ENCODE measurements at regions not wholly inside any gene's neighbourhood (a gene's known extent, or its start where the extent isn't known, plus 50 kb on each side); places are given as distances from the start of the nearest gene placed in this dataset.

DNA sequence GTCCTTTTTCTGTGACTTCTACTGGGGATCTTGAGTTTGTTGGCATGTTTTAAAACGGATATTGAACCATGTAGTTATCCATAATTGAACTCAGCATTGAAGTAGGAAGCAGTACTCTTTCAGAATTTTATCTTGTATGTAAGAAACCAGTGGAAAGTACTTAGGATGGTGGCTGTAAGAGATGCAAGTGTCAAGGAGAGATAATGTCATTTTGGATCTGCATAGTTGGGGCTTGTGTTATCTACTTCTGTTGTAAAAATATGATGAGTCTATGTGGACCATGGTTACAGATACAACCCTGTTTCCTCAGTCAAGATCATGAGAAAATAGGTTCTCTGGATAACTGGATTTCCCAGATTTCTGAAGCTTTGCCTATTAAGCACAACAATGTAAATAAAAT is 113.7 kb downstream of the NAB1 start:
- H3K4me3 Mint-ChIP-seq (ENCODE audit: unreplicated experiment), result no peak overlapping the region
- BruUV-seq (replicated peaks), result no TSS peak

DNA sequence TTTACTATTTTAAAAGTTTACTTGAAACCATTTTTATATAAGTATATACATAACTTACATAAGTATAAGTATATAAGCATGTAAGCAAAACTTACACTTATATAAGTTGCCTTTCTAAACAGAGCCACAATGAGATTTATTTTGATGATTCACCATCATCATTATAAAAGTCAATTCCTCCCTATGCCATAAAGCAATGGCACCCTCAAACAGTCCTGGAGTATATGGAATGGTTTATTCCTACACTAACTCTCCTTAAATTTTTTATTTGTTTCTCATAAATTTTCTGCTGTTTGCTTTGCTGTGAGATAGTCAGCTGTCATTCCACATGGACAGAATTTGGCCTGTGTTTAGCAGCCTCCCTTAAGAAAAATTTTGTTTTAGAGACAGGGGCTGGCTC is 114.2 kb downstream of the NAB1 start:
- Mint-ChIP-seq H3K27me3 (ENCODE audit: insufficient read depth, unreplicated experiment) (no peaks in the 10 kb centered on the region), H3K9me3 (ENCODE audit: unreplicated experiment) (no peaks in the 10 kb centered on the region), H3K4me1 (ENCODE audit: low read depth, unreplicated experiment) (peaks cover 9% of the 10 kb centered on the region), H3K4me3 (ENCODE audit: unreplicated experiment) (no peak overlapping the region), H3K36me3 (ENCODE audit: insufficient read depth, unreplicated experiment) (peaks cover 11% of the 10 kb centered on the region), H3K27ac (ENCODE audit: unreplicated experiment) (no peak overlapping the region)
- intact Hi-C loops (cut with micrococcal nuclease; ENCODE audit: unreplicated experiment), result no loop called here
- Histone ChIP-seq H3K9me3 (no peaks in the 10 kb centered on the region), H3K4me3 (ENCODE audit: low read depth, low read length) (no peak overlapping the region), H3K27me3 (replicated peaks; ENCODE audit: control insufficient read depth, insufficient read depth, low read length) (no peaks in the 10 kb centered on the region), H3K36me3 (ENCODE audit: control insufficient read depth, insufficient read depth, low read length) (no peaks in the 10 kb centered on the region), H3K4me1 (no peaks in the 10 kb centered on the region)
- no peak for DNase-seq
- POLR2A ChIA-PET, result no interaction called here
- CTCF ChIA-PET, result no interaction called here
- no TSS peak for BruUV-seq (replicated peaks)
- TF ChIP-seq, protein P1, sequence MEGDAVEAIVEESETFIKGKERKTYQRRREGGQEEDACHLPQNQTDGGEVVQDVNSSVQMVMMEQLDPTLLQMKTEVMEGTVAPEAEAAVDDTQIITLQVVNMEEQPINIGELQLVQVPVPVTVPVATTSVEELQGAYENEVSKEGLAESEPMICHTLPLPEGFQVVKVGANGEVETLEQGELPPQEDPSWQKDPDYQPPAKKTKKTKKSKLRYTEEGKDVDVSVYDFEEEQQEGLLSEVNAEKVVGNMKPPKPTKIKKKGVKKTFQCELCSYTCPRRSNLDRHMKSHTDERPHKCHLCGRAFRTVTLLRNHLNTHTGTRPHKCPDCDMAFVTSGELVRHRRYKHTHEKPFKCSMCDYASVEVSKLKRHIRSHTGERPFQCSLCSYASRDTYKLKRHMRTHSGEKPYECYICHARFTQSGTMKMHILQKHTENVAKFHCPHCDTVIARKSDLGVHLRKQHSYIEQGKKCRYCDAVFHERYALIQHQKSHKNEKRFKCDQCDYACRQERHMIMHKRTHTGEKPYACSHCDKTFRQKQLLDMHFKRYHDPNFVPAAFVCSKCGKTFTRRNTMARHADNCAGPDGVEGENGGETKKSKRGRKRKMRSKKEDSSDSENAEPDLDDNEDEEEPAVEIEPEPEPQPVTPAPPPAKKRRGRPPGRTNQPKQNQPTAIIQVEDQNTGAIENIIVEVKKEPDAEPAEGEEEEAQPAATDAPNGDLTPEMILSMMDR (IDR thresholded peaks at IDR 0.05; ENCODE audit: insufficient read depth in 1 of 2, low read depth in 1 of 2, low read length in 1 of 2, severe bottlenecking in 1 of 2, unreplicated experiment in 1 of 2), result no peak

More for the DNA sequence above, 113.7 kb downstream of the NAB1 start:
- POLR2A ChIA-PET, result no interaction called here
- H3K9me3 Mint-ChIP-seq (ENCODE audit: unreplicated experiment), result no peaks in the 10 kb centered on the region
- no peaks in the 10 kb centered on the region for H3K27me3 ChIP-seq (replicated peaks; ENCODE audit: control insufficient read depth, insufficient read depth, low read length)
- CTCF ChIA-PET, result no interaction called here
- no peak for DNase-seq
- H3K4me1 ChIP-seq, result no peaks in the 10 kb centered on the region
- TF ChIP-seq, protein P1 (IDR thresholded peaks at IDR 0.05; ENCODE audit: insufficient read depth in 1 of 2, low read depth in 1 of 2, low read length in 1 of 2, severe bottlenecking in 1 of 2, unreplicated experiment in 1 of 2), result no peak
- peaks cover 11% of the 10 kb centered on the region for H3K36me3 Mint-ChIP-seq (ENCODE audit: insufficient read depth, unreplicated experiment)
- H3K4me1 Mint-ChIP-seq (ENCODE audit: low read depth, unreplicated experiment), result peaks cover 9% of the 10 kb centered on the region
- no peaks in the 10 kb centered on the region for H3K36me3 ChIP-seq (ENCODE audit: control insufficient read depth, insufficient read depth, low read length)
- no peaks in the 10 kb centered on the region for H3K27me3 Mint-ChIP-seq (ENCODE audit: insufficient read depth, unreplicated experiment)
- no peak overlapping the region for H3K4me3 ChIP-seq (ENCODE audit: low read depth, low read length)
- H3K27ac Mint-ChIP-seq (ENCODE audit: unreplicated experiment), result no peak overlapping the region
- intact Hi-C loops (cut with micrococcal nuclease; ENCODE audit: unreplicated experiment), result no loop called here
- H3K9me3 ChIP-seq, result no peaks in the 10 kb centered on the region

GRCh38 chr2:190763901-190764514 is 115.1 kb downstream of the NAB1 start:
- BruUV-seq (replicated peaks), result no TSS peak
- H3K9me3 Mint-ChIP-seq (ENCODE audit: unreplicated experiment), result no peaks in the 10 kb centered on the region
- peaks cover 11% of the 10 kb centered on the region for H3K36me3 Mint-ChIP-seq (ENCODE audit: insufficient read depth, unreplicated experiment)
- Histone ChIP-seq H3K4me1 (no peaks in the 10 kb centered on the region), H3K9me3 (no peaks in the 10 kb centered on the region), H3K36me3 (ENCODE audit: control insufficient read depth, insufficient read depth, low read length) (no peaks in the 10 kb centered on the region), H3K4me3 (ENCODE audit: low read depth, low read length) (no peak overlapping the region), H3K27me3 (replicated peaks; ENCODE audit: control insufficient read depth, insufficient read depth, low read length) (no peaks in the 10 kb centered on the region)
- CTCF ChIA-PET, result no interaction called here
- intact Hi-C loops (cut with micrococcal nuclease; ENCODE audit: unreplicated experiment), result no loop called here
- no peak overlapping the region for H3K27ac Mint-ChIP-seq (ENCODE audit: unreplicated experiment)
- TF ChIP-seq, protein P1 (IDR thresholded peaks at IDR 0.05; ENCODE audit: insufficient read depth in 1 of 2, low read depth in 1 of 2, low read length in 1 of 2, severe bottlenecking in 1 of 2, unreplicated experiment in 1 of 2), result no peak
- no peak for DNase-seq
- H3K4me3 Mint-ChIP-seq (ENCODE audit: unreplicated experiment), result no peak overlapping the region
- no peaks in the 10 kb centered on the region for H3K27me3 Mint-ChIP-seq (ENCODE audit: insufficient read depth, unreplicated experiment)
- peaks cover 9% of the 10 kb centered on the region for H3K4me1 Mint-ChIP-seq (ENCODE audit: low read depth, unreplicated experiment)
- POLR2A ChIA-PET, result no interaction called here
